ENCODE measurements at regions not wholly inside any gene's neighbourhood (a gene's known extent, or its start where the extent isn't known, plus 50 kb on each side); places are given as distances from the start of the nearest gene placed in this dataset.

GRCh38 chr7:3198316-3198715 lies 102.7 kb upstream of the SDK1 start:
- DNase-seq (ENCODE audit: low read depth in 1 of 2, low spot score in 1 of 2): no peak
- no peaks in the 10 kb centered on the region for H3K9me3 ChIP-seq
- ChIA-PET CTCF (interaction anchor here (1.0 to 1.4 kb wide), 3 partner anchors 102 to 334 kb away, joined by 3 to 6 read pairs (median 3); partner anchors contain the start of gene SDK1), POLR2A (no interaction called here)
- TF ChIP-seq MAFK (IDR thresholded peaks at IDR 0.05; ENCODE audit: partially characterized antibody): peak; percentile 71
- no peak for TF ChIP-seq SMC3 (IDR thresholded peaks at IDR 0.05)
- peaks cover 13% of the 10 kb centered on the region; the same call in 2 of the 3 replicates for H3K4me1 ChIP-seq
- no peak for ATAC-seq
- no peak overlapping the region for H3K4me2 ChIP-seq
- no peak overlapping the region for H3K27ac ChIP-seq
- H3K4me3 ChIP-seq: no peak overlapping the region
- FAIRE-seq: no peak

DNA sequence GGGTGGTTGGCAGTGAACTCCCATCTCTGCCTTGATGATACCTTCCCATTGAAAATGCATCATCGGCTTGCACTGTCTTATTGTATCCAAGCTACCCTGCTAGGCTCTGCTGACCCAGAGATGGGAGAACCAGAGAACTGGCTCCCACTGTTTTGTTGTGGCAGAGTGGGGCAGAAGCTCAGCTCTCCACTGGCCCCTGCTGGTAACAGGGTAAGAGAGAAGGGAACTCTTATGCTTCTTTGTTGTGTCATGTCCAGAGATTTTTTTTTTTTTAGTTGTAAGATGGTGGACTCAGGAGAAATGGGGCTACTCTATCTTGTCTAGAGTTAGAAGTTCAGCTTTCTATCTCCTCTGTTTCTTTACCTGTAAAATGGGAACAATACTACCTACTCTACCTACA lies 100.5 kb upstream of the SDK1 start:
- 92% methylated on average over 1 of the region's 1 CpG for WGBS (ENCODE audit: missing lambda C conversion rate)
- DNase-seq (ENCODE audit: low read depth in 1 of 2, low spot score in 1 of 2): peak; percentile 38 to 44
- TF ChIP-seq RAD21 (conservative IDR thresholded peaks at IDR 0.05 in 1 of 2, IDR thresholded peaks at IDR 0.05 in 1 of 2): peak; percentile 55 to 68
- TF ChIP-seq CTCF (IDR thresholded peaks at IDR 0.05): peak; percentile 42
- peak; percentile 57 for TF ChIP-seq SMC3 (IDR thresholded peaks at IDR 0.05)
- no peak for TF ChIP-seq PHF8 (IDR thresholded peaks at IDR 0.05; ENCODE audit: borderline replicate concordance, low read depth)
- TF ChIP-seq, protein P1, sequence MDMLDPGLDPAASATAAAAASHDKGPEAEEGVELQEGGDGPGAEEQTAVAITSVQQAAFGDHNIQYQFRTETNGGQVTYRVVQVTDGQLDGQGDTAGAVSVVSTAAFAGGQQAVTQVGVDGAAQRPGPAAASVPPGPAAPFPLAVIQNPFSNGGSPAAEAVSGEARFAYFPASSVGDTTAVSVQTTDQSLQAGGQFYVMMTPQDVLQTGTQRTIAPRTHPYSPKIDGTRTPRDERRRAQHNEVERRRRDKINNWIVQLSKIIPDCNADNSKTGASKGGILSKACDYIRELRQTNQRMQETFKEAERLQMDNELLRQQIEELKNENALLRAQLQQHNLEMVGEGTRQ (IDR thresholded peaks at IDR 0.05): no peak
- TF ChIP-seq PBX3 (IDR thresholded peaks at IDR 0.05): no peak
- TF ChIP-seq MYC (IDR thresholded peaks at IDR 0.05; ENCODE audit: borderline replicate concordance, low read length): no peak
- H3K4me2 ChIP-seq: no peak overlapping the region
- ChIA-PET POLR2A (no interaction called here), CTCF (interaction anchor here (0.6 to 1.2 kb wide), 6 partner anchors 9 to 334 kb away, joined by 3 read pairs; no protein-coding TSS in a partner anchor)
- FAIRE-seq: no peak
- peaks cover 2% of the 10 kb centered on the region; the same call in 2 of the 3 replicates for H3K4me1 ChIP-seq
- H3K9me3 ChIP-seq: no peaks in the 10 kb centered on the region
- no peak overlapping the region for H3K27ac ChIP-seq
- H3K4me3 ChIP-seq: no peak overlapping the region
- ATAC-seq: peak; percentile 66 to 79; a peak in 5 of 6 replicates

GRCh38 chr7:3201306-3201705 lies 99.7 kb upstream of the SDK1 start:
- Histone ChIP-seq H3K4me3 (no peak overlapping the region), H3K4me2 (no peak overlapping the region), H3K9me3 (no peaks in the 10 kb centered on the region), H3K4me1 (no peaks in the 10 kb centered on the region), H3K27ac (no peak overlapping the region)
- FAIRE-seq: no peak
- POLR2A ChIA-PET: no interaction called here
- DNase-seq (ENCODE audit: low read depth in 1 of 2, low spot score in 1 of 2): no peak
- 62% methylated on average over 1 of the region's 1 CpG for WGBS (ENCODE audit: missing lambda C conversion rate)
- ATAC-seq: no peak
- TF ChIP-seq RARB (CRISPR knock-in tag; IDR thresholded peaks at IDR 0.05) (no peak), EHMT2 (IDR thresholded peaks at IDR 0.05; ENCODE audit: low read depth) (no peak), EP300 (IDR thresholded peaks at IDR 0.05) (no peak), KDM1A (IDR thresholded peaks at IDR 0.05; ENCODE audit: low read depth) (no peak), MAFK (IDR thresholded peaks at IDR 0.05; ENCODE audit: partially characterized antibody) (no peak), HDAC2 (IDR thresholded peaks at IDR 0.05) (no peak), CHD2 (IDR thresholded peaks at IDR 0.05; ENCODE audit: low read length, partially characterized antibody) (no peak), TP53 (CRISPR knock-in tag; IDR thresholded peaks at IDR 0.05) (no peak), RCOR1 (IDR thresholded peaks at IDR 0.05; ENCODE audit: low read depth, low read length) (no peak)
- TF ChIP-seq, protein P2, sequence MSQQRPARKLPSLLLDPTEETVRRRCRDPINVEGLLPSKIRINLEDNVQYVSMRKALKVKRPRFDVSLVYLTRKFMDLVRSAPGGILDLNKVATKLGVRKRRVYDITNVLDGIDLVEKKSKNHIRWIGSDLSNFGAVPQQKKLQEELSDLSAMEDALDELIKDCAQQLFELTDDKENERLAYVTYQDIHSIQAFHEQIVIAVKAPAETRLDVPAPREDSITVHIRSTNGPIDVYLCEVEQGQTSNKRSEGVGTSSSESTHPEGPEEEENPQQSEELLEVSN (IDR thresholded peaks at IDR 0.05; ENCODE audit: borderline replicate concordance, low read depth): no peak
- CTCF ChIA-PET: interaction anchor here (1.1 to 1.2 kb wide), 2 partner anchors 25 to 135 kb away, joined by 3 read pairs; no protein-coding TSS in a partner anchor

All from A549 (cell line).